Activated gamma-delta T cell treated with anti-CD3 and anti-CD28 coated beads, Interleukin-2, amount 50 U/mL, for 16 hours (primary cell): ENCODE measurements at regions not wholly inside any gene's neighbourhood (a gene's known extent, or its start where the extent isn't known, plus 50 kb on each side); places are given as distances from the start of the nearest gene placed in this dataset.
A peak's percentile ranks its signal among the peaks of the same experiment; 100 is the strongest.
"Not testable (repeated sequence)": the region's sequence is repeated elsewhere in the genome, so short reads cannot be mapped to it uniquely, and the experiment has no call there.

Experiments
- DNase-seq: peaks from one replicate; pipeline ENCODE4 v3.0.0-alpha.2; 2020; ENCODE audit warnings: low read depth

DNA sequence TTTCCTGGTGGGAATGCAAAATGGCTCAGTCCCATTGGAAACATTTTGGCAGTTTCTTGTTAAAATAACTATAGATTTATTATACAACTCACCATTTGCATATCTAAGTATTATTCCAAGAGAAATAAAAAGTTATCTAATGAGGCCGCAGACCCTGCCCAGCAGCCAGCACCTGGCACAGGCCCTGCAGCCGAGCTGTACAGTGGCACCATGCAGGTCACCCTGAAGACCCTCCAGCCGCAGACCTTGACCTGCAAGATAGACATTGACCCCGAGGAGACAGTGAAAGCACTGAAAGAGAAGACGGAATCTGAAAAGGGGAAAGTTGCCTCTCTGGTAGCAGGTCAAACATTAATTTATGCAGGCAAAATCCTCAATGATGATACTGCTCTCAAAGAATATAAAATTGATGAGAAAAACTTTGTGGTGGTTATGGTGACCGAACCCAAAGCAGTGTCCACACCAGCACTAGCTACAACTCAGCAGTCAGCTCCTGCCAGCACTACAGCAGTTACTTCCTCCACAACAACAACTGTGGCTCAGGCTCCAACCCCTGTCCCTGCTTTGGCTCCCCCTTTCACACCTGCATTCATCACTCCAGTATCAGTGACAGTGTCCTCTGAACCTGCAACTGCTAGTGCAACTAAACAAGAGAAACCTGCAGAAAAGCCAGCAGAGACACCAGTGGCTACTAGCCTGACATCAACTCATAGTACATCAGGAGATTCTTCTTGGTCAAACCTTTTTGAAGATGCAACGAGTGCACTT lies 113.5 kb upstream of the SATB1 start:
- no peak for DNase-seq

DNA sequence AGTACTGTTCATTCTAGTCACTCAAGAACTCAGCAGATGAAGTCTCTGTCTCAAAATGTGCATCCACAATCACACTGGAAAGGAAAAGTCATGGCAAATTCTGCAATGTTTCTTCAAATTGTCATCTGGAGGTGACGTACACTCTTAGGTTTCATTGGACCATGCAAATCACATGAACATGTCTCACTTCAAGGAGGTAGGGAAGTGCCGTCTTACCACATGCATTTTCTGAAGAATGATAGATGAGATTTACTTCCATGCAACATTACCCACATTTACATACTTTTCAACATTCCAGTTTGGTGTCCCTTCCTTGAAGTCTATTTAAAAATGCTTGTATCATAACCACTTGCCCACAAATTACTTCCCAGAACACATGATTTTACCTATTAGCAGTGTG lies 107.9 kb upstream of the SATB1 start:
- no peak for DNase-seq

DNA sequence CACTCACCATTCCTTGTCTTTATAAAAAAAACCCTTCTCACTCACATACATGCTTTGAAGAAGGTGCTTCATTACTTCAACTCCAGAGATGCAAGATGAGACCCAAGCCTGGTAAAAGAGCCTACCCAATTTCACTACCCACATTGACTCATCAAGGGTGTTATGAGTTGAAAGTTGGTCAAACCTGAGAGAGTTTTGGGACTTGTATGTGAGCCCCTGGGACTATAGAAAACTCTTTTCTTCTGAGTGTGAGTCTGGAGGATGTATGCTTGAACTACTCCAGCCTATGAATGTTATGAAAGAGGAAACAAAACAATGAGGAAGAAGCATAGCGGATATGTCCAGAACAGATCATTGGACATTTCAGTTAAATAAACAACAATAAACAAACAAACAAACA lies 106.5 kb upstream of the SATB1 start:
- DNase-seq, result no peak

DNA sequence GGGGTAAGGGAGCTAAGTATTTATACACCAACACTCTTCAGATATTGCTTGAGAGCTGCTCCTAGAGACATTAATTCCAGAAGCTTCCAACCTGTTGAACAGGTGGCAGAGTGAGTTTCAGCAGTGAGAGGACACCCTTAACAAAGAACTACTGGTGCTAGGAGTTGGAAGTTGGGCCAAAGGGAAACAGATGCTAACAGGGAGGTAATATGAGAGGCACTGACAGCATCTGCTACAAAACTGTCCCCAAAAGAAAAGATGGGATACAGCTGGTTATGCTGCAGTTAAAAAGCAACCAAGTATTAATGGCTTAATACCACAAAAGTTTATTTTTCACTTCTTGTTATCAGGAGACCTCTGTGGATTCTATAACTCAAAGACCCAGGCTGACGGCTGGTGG lies 104.5 kb upstream of the SATB1 start:
- DNase-seq, result no peak

DNA sequence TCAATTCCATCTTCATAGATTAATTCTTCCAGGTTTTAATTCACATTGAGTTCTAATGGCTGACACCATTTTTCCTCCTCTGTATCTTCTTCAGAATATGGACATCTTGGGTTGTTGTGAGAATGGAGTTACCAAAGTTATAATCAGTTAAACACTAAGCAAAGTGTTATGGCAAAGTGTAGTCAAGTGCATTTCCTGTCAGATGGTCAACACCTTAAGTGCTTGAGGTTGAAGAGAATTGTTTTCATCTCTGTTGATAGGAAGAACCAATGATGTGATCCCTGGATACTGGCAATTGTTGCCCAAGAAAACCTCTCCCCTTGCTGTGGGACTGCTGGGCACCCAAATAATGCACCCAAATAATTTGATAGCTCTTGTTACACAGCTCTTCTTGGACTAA lies 102.6 kb upstream of the SATB1 start:
- no peak for DNase-seq

DNA sequence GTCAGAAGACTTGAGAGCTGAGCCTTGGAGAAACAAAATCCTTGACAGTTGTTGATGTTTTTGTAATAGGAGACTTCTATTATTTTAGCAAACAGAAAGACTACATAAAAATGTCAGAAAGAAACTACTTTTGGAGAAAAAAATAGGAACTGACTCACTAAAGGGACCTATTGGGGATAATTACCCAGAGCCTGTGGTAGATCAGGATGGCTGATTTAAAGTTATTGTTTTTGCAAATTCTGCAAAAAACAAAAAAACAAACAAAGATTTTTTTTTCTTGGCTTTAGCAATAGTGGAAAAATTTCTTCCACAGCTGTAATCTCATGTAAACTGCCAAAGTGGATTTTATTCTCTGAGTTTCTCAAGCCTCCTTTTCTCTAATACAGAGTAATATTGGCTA lies 101.5 kb upstream of the SATB1 start:
- DNase-seq, result no peak

DNA sequence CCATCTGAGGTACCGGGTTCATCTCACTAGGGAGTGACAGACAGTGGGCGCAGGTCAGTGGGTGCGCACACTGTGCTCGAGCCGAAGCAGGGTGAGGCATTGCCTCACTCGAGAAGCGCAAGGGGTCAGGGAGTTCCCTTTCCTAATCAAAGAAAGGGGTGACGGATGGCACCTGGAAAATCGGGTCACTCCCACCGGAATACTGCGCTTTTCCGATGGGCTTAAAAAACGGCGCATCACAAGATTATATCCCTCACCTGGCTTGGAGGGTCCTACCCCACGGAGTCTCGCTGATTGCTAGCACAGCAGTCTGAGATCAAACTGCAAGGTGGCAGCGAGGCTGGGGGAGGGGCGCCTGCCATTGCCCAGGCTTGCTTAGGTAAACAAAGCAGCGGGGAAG lies 91.0 kb upstream of the SATB1 start:
- DNase-seq, result not testable (repeated sequence)

DNA sequence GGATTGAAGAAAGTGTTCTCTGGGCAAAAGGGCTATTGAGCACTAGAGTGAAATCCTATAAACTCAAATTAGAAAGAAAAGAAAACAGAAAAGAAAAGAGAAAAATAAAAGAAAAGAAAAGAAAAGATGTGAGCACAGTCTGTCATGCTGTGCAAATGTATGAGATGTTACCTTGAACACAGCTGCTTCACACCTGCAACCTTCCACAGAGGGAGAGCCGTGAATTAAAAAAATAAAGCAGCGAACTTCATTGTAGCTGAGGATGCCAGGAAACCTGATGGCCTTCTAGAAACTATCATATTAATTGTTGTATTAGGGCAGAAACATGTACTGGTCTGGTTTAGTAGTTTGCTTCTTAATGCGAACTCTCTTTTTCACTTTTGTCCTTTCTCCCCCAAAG lies 88.0 kb upstream of the SATB1 start:
- DNase-seq, result no peak

DNA sequence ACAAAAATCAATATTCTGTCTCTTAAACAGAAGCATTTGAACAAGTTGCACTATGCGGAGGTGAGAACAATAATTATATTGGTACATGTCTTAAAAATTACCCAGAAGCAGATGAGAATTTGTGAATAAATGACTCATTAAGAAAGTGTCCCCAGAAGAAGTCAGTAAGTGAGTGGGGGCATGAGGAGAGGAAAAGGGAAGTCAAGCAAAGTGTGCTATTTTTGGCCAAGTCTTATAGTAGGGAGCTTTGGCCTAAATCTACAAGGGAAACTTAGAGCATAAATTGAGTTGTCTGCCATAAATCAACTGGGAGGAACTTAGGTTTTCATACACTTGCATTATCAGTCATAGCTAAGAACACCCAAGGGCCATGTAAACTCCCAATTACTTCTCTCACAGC lies 86.9 kb upstream of the SATB1 start:
- no peak for DNase-seq

DNA sequence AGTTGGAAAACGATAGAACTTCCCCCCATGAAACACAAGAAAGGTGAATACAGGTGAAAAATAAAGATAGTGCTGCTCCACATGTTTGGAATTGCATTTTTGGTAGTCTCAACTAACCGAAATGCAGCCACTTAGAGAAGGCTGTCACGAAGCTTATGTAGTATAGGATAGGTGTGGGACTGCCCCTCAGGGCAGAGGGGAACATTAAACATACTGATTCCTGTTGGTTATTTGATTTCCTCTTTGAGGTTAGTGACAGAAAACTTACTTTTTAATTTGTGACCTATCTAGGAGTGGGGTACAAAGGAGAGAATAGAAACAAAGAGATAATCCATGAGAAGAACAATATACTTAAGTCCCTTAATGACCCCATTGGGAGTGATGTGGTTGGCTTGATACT lies 85.8 kb upstream of the SATB1 start:
- no peak for DNase-seq

DNA sequence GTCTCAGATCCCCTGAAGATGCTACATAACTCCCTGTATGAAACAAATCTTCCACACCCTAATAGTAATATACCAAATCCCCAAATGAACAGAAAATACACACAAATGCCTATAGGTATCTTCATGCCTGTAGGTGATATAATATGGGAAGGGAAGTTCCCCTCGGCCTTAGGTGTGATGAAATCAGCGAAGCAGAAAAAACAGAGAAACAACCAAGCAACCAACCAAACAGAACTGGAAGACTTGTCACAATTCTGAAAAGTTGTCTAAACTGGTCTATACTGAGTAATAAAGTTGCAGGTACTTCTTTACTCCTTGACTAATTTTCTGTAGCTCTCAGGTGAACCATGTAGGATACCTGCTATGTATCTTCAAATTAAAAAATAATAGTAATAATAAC lies 82.2 kb upstream of the SATB1 start:
- no peak for DNase-seq

DNA sequence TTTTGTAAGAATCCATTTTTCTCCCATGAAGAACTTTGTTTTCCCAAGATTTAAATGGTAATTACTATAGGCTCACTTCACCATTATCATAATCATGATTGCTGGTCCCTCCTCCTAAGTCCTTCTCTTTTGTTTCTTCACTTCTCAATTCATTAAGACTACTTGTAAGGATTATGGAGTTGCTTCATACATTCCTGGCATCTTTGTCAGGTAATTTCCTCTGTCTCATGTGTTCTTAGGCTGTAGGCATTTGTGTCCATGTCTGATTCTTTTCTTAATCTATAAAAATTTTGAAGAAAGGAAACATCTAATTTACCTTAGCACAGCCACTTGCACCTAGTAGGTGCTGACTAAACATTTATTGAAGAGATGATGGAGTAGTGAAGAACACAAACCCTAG lies 79.9 kb upstream of the SATB1 start:
- DNase-seq, result no peak

DNA sequence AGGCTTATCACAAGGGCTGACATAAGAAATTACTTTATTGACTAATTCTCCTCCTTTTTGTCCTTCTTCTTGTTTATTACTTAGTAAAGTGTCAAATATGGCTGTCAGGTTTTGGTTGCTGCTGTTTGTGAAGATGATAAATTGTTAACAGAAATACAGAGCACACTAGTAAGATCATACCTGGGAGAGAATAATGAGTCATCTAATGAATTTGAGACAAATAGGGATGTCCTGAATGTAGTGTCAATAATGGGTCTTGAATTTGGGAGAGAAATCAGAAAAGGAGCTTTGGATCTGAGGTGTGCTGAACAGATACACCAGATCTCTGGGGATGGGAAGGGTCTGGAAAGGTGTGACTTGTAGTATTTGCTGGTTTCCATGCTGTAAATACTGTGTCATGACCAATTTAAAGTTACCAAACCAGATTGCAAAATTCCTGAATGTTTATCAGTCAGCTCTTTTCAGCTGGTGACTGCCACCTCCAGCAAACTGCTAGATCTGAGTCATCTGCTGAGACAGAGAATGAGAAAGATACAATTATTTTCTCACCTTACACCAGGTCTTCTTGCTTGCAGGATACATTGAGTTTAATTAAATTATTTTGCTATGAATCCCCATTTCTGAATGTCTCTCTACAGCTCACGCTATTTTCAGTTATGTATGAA lies 76.7 kb upstream of the SATB1 start:
- DNase-seq, result no peak

DNA sequence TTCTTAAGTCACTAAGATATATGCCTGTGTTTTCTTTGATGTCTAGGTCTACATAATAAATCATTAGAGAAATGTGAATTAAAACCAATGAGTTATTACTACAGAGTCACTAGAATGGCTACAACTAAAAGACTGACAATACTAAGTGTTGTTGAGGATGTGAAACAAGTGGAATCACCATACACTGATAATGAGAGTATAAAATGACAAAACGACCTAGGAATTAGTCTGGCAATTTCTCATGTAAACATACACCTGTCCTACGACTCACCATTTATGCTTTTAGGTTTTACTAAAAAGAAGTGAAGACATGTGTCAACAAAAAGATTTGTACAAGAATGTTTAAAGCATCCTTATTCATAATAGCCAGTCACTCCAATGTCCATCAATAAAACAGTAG lies 75.2 kb upstream of the SATB1 start:
- DNase-seq, result no peak

DNA sequence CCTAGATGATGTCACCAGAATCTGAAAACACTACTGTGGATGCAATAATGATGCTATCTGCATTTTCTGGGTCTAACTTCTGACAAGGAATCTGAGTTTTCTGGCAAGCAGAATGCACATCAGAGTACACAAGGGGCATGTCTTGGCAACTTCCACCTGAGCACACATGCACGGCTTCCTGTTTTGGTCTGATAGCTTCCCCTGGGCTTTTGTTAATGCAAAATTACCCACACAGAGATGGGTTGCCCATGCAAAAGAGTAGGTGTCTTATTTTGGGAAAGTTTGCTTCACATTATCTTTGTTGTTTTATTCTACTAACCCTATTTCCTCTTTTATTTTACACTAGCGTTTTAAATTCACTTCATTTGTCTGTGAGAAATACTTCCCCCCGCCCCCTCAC lies 74.2 kb upstream of the SATB1 start:
- no peak for DNase-seq

DNA sequence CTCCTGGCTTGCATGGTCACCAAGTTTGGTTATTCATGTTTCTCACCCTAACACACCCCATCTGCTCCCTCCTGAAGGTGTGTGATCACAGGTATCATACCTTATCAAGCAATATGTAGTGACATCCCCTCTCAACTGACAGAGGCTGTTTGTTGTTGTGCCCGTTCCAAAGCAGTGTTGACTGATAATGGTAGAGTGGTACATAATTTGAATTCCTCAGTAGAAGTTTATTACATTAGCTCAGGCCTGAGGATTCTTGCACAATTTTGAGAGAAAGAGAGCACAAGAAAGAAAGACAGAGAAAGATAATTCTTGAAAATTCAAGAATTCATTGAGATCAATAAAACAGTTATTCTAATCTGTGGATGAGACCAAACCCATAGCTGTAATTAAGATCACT lies 69.1 kb upstream of the SATB1 start:
- no peak for DNase-seq

DNA sequence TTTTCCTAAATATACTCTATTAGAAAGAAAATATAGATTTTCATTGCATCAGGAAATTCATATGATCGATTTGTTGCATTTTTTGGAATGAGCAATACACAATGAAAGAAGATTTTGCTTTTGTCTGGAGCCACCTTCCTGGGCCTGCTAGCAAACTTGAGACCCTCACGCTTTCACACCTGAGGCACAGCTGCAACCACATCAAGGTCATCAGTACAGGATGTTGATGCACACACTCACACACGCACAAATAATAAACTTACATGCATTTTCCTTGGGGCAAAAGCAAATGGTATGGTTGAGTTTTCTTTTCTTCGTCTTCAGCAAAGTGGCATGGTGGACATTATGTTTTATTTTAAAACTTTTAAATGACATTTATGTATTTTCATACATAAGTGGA lies 64.8 kb upstream of the SATB1 start:
- peak; percentile 5 for DNase-seq

DNA sequence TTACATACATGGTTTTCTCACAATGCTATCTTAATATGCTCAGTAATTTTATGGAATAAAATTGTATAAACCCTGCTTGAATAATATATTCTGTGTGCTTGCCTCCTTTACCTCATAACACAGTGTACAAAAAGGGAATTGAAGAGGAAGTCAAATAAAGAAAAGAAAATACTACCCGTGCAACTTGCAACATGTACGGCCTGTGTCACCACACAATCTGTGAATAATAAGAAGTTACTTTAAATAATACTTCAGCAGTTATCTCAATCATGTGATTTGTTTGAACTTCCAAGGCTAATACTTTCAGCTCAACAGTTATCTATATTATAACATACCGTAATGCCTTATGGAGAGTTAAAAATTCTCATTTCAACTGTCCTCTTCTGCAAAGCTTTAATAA lies 58.1 kb upstream of the SATB1 start:
- DNase-seq, result no peak

DNA sequence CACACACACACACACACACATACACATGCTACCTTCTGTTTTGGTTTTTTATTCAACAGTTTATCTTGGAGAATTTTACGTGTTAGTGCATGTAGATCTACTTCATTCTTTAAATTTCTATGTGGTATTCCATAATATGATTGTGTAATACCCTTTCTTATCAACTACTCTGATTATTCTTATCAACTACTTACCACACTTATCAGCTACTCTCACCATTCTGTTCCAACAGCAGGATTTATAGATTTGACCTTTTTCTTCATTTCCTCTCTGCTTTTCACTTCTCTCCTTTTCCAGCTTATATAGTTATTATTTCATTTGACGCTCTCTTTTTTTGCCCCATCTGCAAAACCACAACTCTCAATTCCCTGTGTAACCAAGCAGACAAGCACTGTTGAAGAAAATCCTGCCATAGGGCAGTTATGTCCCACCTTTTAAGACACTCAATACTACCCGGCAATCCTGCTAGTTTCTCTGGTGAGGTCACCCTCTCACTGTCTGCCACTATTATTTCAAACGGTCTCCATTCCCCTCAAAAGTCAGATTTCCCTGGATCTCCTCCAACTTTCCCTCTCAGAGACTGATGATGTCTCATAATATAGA lies 56.9 kb upstream of the SATB1 start:
- DNase-seq, result no peak

DNA sequence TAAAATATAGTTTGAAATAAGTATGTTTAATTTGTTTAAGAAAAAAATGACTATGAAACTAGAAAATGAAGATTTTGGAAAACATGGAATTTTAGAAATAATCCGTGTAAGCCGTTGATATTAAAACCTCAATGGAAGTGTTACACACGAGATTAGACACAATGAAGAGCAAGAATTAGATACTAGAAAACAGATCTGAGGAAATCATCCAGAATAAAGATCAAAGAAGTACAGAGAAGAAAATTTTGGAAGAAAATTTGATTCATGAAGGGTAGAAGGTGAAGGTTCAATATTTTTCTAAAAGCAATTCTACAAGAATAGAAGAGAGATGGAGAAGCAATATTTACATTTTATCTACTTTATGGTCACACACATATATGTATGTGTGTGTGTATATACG lies 52.5 kb upstream of the SATB1 start:
- DNase-seq, result no peak
